Peyer's patch (tissue), 4 donors: ENCODE measurements at regions not wholly inside any gene's neighbourhood (a gene's known extent, or its start where the extent isn't known, plus 50 kb on each side); places are given as distances from the start of the nearest gene placed in this dataset.
A peak's percentile ranks its signal among the peaks of the same experiment; 100 is the strongest.

ENCODE experiments used
- DNase-seq, 3 donors: peaks; one replicate each; pipeline ENCODE4 v3.0.0-alpha.2; 2017 to 2019
- H3K27ac ChIP-seq, 4 donors: fragments of 200-600 bp; sonication (generic); one replicate each; pipeline ENCODE4 v1.5.1; 2016 to 2019
- H3K27me3 ChIP-seq, 2 donors: fragments of 200-600 bp; sonication (generic); one replicate each; pipeline ENCODE4 v1.5.1; 2019
- H3K36me3 ChIP-seq, 3 donors: fragments of 200-600 bp; sonication (generic); one replicate each; pipeline ENCODE4 v1.5.1; 2016 to 2019
- H3K4me1 ChIP-seq, 4 donors: fragments of 200-600 bp; sonication (generic); one replicate each; pipeline ENCODE4 v1.5.1; 2016 to 2019
- H3K4me3 ChIP-seq, 4 donors: fragments of 200-600 bp; sonication (generic); 1 replicate in 3 of 4; 2 replicates in 1 of 4; pipeline ENCODE4 v1.5.1; 2016 to 2019; ENCODE audit warnings: mild to moderate bottlenecking in 1 of 4
- H3K9me3 ChIP-seq, 4 donors: fragments of 200-600 bp; sonication (generic); one replicate each; pipeline ENCODE4 v1.5.1; 2016 to 2019; ENCODE audit warnings: mild to moderate bottlenecking in 1 of 4
- CTCF ChIP-seq, 6 experiments: fragments of 450-650 bp in 4 of 6; fragments of 200-600 bp in 2 of 6; sonication (generic) in 1 of 6; IDR thresholded peaks; one replicate each; pipeline ENCODE4 v1.5.1; 2017 to 2019; ENCODE audit warnings: antibody characterized with exemption in 6 of 6, mild to moderate bottlenecking in 3 of 6, moderate library complexity in 1 of 6
- POLR2A ChIP-seq, 2 donors: fragments of 450-650 bp; IDR thresholded peaks; one replicate each; pipeline ENCODE4 v1.5.1; 2017; ENCODE audit warnings: antibody characterized with exemption in 2 of 2, mild to moderate bottlenecking in 2 of 2, moderate library complexity in 2 of 2

GRCh38 chr2:217168496-217168895 is 308.6 kb upstream of the TNP1 start:
- Histone ChIP-seq H3K36me3 (no peaks in the 10 kb centered on the region), H3K4me3 (no peak overlapping the region), H3K27ac (no peak overlapping the region), H3K9me3 (no peaks in the 10 kb centered on the region), H3K4me1 (no peaks in the 10 kb centered on the region), H3K27me3 (no peaks in the 10 kb centered on the region)
- no peak for TF ChIP-seq POLR2A (IDR thresholded peaks at IDR 0.05)
- no peak for TF ChIP-seq CTCF (IDR thresholded peaks at IDR 0.05)
- DNase-seq = no peak

- Histone ChIP-seq H3K4me3 (no peak overlapping the region), H3K36me3 (no peaks in the 10 kb centered on the region), H3K27ac (no peak overlapping the region), H3K4me1 (no peaks in the 10 kb centered on the region), H3K27me3 (no peaks in the 10 kb centered on the region), H3K9me3 (no peaks in the 10 kb centered on the region)
- DNase-seq = no peak
- no peak for TF ChIP-seq CTCF (IDR thresholded peaks at IDR 0.05)
- no peak for TF ChIP-seq POLR2A (IDR thresholded peaks at IDR 0.05)
These were observed 307.7 kb upstream of the TNP1 start for GRCh38 chr2:217167531-217167930.

GRCh38 chr2:217166241-217166850 is 306.5 kb upstream of the TNP1 start:
- Histone ChIP-seq H3K27ac (no peak overlapping the region), H3K9me3 (no peaks in the 10 kb centered on the region), H3K4me1 (no peaks in the 10 kb centered on the region), H3K4me3 (no peak overlapping the region), H3K27me3 (no peaks in the 10 kb centered on the region), H3K36me3 (no peaks in the 10 kb centered on the region)
- TF ChIP-seq POLR2A (IDR thresholded peaks at IDR 0.05) = no peak
- TF ChIP-seq CTCF (IDR thresholded peaks at IDR 0.05) = peak in 3 of 6 experiments; percentile 17 to 25 (median 23)
- DNase-seq = no peak

GRCh38 chr2:217165547-217165946 is 305.7 kb upstream of the TNP1 start:
- Histone ChIP-seq H3K4me3 (no peak overlapping the region), H3K27me3 (no peaks in the 10 kb centered on the region), H3K9me3 (no peaks in the 10 kb centered on the region), H3K4me1 (no peaks in the 10 kb centered on the region), H3K27ac (no peak overlapping the region), H3K36me3 (no peaks in the 10 kb centered on the region)
- no peak for TF ChIP-seq CTCF (IDR thresholded peaks at IDR 0.05)
- no peak for TF ChIP-seq POLR2A (IDR thresholded peaks at IDR 0.05)
- no peak for DNase-seq

- no peaks in the 10 kb centered on the region for H3K27me3 ChIP-seq
- no peak overlapping the region for H3K4me3 ChIP-seq
- TF ChIP-seq POLR2A (IDR thresholded peaks at IDR 0.05) = no peak
- no peak for TF ChIP-seq CTCF (IDR thresholded peaks at IDR 0.05)
- H3K36me3 ChIP-seq = no peaks in the 10 kb centered on the region
- DNase-seq = no peak
- H3K27ac ChIP-seq = no peak overlapping the region
- no peaks in the 10 kb centered on the region for H3K4me1 ChIP-seq
- no peaks in the 10 kb centered on the region for H3K9me3 ChIP-seq
These were observed 304.1 kb upstream of the TNP1 start for GRCh38 chr2:217163987-217164386.

GRCh38 chr2:217162533-217162932 is 302.7 kb upstream of the TNP1 start:
- TF ChIP-seq CTCF (IDR thresholded peaks at IDR 0.05) = no peak
- no peak for TF ChIP-seq POLR2A (IDR thresholded peaks at IDR 0.05)
- Histone ChIP-seq H3K27ac (no peak overlapping the region), H3K4me3 (no peak overlapping the region), H3K27me3 (no peaks in the 10 kb centered on the region), H3K9me3 (no peaks in the 10 kb centered on the region), H3K4me1 (no peaks in the 10 kb centered on the region), H3K36me3 (no peaks in the 10 kb centered on the region)
- no peak for DNase-seq
